Loucy (cell line): ENCODE measurements at regions not wholly inside any gene's neighbourhood (a gene's known extent, or its start where the extent isn't known, plus 50 kb on each side); places are given as distances from the start of the nearest gene placed in this dataset.

Experiments
- EZH2phosphoT487 ChIP-seq: fragments of 200-600 bp; IDR thresholded peaks from 2 replicates; pipeline ENCODE4 v1.6.1; 2018; ENCODE audit warnings: antibody characterized with exemption, mild to moderate bottlenecking, moderate library complexity, borderline replicate concordance
- TF ChIP-seq, protein P1 (sequence below): fragments of 200-600 bp; sonication (generic); conservative IDR thresholded peaks from 2 replicates; pipeline ENCODE4 v1.5.1; 2014; ENCODE audit warnings: mild to moderate bottlenecking, antibody characterized with exemption, low read length

- TF ChIP-seq, protein P1, sequence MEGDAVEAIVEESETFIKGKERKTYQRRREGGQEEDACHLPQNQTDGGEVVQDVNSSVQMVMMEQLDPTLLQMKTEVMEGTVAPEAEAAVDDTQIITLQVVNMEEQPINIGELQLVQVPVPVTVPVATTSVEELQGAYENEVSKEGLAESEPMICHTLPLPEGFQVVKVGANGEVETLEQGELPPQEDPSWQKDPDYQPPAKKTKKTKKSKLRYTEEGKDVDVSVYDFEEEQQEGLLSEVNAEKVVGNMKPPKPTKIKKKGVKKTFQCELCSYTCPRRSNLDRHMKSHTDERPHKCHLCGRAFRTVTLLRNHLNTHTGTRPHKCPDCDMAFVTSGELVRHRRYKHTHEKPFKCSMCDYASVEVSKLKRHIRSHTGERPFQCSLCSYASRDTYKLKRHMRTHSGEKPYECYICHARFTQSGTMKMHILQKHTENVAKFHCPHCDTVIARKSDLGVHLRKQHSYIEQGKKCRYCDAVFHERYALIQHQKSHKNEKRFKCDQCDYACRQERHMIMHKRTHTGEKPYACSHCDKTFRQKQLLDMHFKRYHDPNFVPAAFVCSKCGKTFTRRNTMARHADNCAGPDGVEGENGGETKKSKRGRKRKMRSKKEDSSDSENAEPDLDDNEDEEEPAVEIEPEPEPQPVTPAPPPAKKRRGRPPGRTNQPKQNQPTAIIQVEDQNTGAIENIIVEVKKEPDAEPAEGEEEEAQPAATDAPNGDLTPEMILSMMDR, result no peak
- no peak for TF ChIP-seq EZH2phosphoT487
These were observed 2023.3 kb downstream of the NCAM2 start for GRCh38 chr21:23021481-23021880.
